Suprapubic skin (tissue), 4 donors: ENCODE measurements at regions not wholly inside any gene's neighbourhood (a gene's known extent, or its start where the extent isn't known, plus 50 kb on each side); places are given as distances from the start of the nearest gene placed in this dataset.

Source experiments
- DNase-seq, 2 donors: peaks; one replicate each; pipeline ENCODE4 v3.0.0-alpha.2; 2019; ENCODE audit warnings: low spot score in 2 of 2
- H3K27ac ChIP-seq: fragments of 200-600 bp; sonication (generic); one replicate; pipeline ENCODE4 v1.5.1; 2019
- H3K27me3 ChIP-seq: fragments of 200-600 bp; sonication (generic); one replicate; pipeline ENCODE4 v1.5.1; 2019
- H3K36me3 ChIP-seq: fragments of 200-600 bp; sonication (generic); one replicate; pipeline ENCODE4 v1.5.1; 2019
- H3K4me1 ChIP-seq: fragments of 200-600 bp; sonication (generic); one replicate; pipeline ENCODE4 v1.5.1; 2019
- H3K4me3 ChIP-seq: fragments of 200-600 bp; sonication (generic); one replicate; pipeline ENCODE4 v1.5.1; 2019; ENCODE audit warnings: mild to moderate bottlenecking
- H3K9me3 ChIP-seq: fragments of 200-600 bp; sonication (generic); one replicate; pipeline ENCODE4 v1.5.1; 2019
- EP300 ChIP-seq: sonication (generic); formaldehyde crosslinking; IDR thresholded peaks from one replicate; pipeline ENCODE4 v1.6.1; 2017; ENCODE audit warnings: antibody characterized with exemption
- POLR2A ChIP-seq, 2 donors: fragments of 450-650 bp; IDR thresholded peaks; one replicate each; pipeline ENCODE4 v1.6.1; 2017; ENCODE audit warnings: antibody characterized with exemption in 2 of 2, mild to moderate bottlenecking in 2 of 2, moderate library complexity in 2 of 2
- POLR2AphosphoS5 ChIP-seq, 3 donors: sonication (generic); formaldehyde crosslinking; IDR thresholded peaks; one replicate each; pipeline ENCODE4 v1.6.1; 2017; ENCODE audit warnings: antibody characterized with exemption in 3 of 3
- WGBS: methylation state at CpG from one replicate; pipeline ENCODE4 v1.1.5; 2018; 5-methylcytosine and 5-hydroxymethylcytosine counted together
- TF ChIP-seq, protein P1 (sequence below), 2 donors: fragments of 200-600 bp in 1 of 2; fragments of 450-650 bp in 1 of 2; sonication (generic) in 1 of 2; IDR thresholded peaks; one replicate each; pipeline ENCODE4 v1.5.1; 2016 to 2019; ENCODE audit warnings: antibody characterized with exemption in 2 of 2, mild to moderate bottlenecking in 1 of 2, moderate library complexity in 1 of 2

DNA sequence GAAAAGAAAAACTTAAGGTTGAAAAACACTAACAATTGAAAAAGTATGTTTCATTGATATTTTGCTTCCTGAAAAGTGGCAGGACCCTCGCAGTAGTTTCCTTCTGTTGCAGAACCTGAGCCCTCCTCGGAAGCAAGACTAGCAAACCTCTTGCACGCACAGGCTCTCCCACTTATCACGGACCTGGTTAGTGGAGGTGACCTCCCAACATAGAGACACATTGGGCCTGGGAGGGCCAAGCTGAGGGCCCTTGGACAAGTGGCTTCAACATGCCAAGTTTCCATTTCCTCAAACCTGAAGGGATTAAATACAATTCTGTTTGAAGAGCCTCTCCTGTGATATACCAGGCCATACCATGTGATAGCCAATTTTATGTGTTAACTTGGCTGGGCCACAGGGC lies 133.4 kb upstream of the AGAP1 start:
- TF ChIP-seq, protein P1, sequence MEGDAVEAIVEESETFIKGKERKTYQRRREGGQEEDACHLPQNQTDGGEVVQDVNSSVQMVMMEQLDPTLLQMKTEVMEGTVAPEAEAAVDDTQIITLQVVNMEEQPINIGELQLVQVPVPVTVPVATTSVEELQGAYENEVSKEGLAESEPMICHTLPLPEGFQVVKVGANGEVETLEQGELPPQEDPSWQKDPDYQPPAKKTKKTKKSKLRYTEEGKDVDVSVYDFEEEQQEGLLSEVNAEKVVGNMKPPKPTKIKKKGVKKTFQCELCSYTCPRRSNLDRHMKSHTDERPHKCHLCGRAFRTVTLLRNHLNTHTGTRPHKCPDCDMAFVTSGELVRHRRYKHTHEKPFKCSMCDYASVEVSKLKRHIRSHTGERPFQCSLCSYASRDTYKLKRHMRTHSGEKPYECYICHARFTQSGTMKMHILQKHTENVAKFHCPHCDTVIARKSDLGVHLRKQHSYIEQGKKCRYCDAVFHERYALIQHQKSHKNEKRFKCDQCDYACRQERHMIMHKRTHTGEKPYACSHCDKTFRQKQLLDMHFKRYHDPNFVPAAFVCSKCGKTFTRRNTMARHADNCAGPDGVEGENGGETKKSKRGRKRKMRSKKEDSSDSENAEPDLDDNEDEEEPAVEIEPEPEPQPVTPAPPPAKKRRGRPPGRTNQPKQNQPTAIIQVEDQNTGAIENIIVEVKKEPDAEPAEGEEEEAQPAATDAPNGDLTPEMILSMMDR (IDR thresholded peaks at IDR 0.05), result no peak
- TF ChIP-seq POLR2A (IDR thresholded peaks at IDR 0.05) (no peak), POLR2AphosphoS5 (IDR thresholded peaks at IDR 0.05) (no peak), EP300 (no peak)
- H3K27me3 ChIP-seq, result peaks cover 11% of the 10 kb centered on the region
- no peaks in the 10 kb centered on the region for H3K9me3 ChIP-seq
- no peak overlapping the region for H3K4me3 ChIP-seq
- no peak for DNase-seq
- WGBS, result 94% methylated on average over 4 of the region's 4 CpGs
- H3K27ac ChIP-seq, result no peak overlapping the region
- H3K4me1 ChIP-seq, result no peaks in the 10 kb centered on the region
- H3K36me3 ChIP-seq, result no peaks in the 10 kb centered on the region

DNA sequence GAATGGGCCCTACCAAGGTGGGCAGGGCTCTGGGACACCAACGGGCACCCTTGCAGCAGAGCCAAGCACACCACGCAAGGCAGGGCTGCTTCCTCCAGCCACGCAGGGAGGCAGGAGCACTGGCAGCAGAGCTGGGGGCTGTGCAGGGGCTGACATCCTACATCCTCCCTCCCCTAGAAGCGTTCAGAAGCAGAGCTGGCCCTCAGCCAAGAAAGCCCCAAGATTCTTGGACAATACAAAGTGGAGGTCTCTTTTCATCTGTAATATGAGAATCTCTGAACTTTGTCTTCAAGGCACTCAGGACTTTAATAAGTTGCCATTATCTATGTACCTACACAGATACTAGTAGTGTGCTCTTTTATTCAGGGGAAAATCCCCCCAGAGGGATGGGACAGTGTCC lies 128.1 kb upstream of the AGAP1 start:
- H3K27ac ChIP-seq, result no peak overlapping the region
- TF ChIP-seq, protein P1 (IDR thresholded peaks at IDR 0.05), result no peak
- TF ChIP-seq POLR2AphosphoS5 (IDR thresholded peaks at IDR 0.05), result no peak
- no peak for TF ChIP-seq EP300
- no peak for TF ChIP-seq POLR2A (IDR thresholded peaks at IDR 0.05)
- WGBS, result 77% methylated on average over 2 of the region's 4 CpGs
- no peaks in the 10 kb centered on the region for H3K4me1 ChIP-seq
- DNase-seq, result no peak
- H3K4me3 ChIP-seq, result no peak overlapping the region
- H3K36me3 ChIP-seq, result no peaks in the 10 kb centered on the region
- H3K27me3 ChIP-seq, result peaks cover 18% of the 10 kb centered on the region
- no peaks in the 10 kb centered on the region for H3K9me3 ChIP-seq

DNA sequence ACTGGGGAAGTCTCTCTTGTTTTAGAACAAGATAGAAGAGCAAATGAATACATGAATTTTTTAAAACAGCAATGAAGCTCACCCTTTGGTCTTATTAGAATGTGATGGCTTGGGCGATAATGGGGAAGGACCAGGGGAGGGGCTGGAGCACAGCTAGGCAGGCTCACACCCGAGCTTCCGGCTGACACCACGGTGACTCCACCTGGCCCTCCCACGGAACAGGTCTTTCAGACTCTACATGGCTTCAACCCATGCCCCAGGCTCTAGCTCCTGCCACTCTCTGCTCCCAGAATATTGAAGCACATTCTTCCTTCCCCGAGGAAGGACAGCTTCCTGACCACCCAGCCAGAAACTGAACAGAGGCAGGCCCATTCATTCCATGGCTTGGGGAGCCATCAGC lies 127.5 kb upstream of the AGAP1 start:
- H3K36me3 ChIP-seq, result no peaks in the 10 kb centered on the region

DNA sequence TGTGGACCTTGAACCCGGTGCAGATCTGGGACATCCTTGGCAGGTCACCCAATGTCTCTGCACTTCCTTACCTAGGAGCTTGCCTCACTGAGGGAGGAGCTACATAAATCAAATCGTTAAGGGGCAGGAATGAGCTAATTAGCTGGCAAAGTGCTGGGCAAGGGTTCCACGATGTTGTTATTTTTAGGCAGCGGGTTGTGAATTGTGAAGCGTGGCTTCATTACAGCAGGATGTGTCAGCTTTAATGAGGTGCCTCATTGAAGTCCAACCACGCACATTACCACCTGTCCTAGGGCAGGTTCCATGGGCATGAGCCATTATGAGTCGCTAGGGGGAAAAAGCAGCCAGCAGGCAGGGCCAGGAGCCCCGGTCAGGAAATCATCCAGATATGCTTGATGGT lies 127.0 kb upstream of the AGAP1 start:
- TF ChIP-seq POLR2A (IDR thresholded peaks at IDR 0.05) (no peak), POLR2AphosphoS5 (IDR thresholded peaks at IDR 0.05) (no peak), EP300 (no peak)
- TF ChIP-seq, protein P1 (IDR thresholded peaks at IDR 0.05), result no peak
- Histone ChIP-seq H3K9me3 (no peaks in the 10 kb centered on the region), H3K36me3 (no peaks in the 10 kb centered on the region), H3K4me3 (no peak overlapping the region), H3K4me1 (no peaks in the 10 kb centered on the region), H3K27ac (no peak overlapping the region), H3K27me3 (peaks cover 17% of the 10 kb centered on the region)
- no peak for DNase-seq
- 48% methylated on average over 8 of the region's 8 CpGs for whole genome bisulfite sequencing

More for the DNA sequence above, 127.5 kb upstream of the AGAP1 start:
- Histone ChIP-seq H3K27me3 (peaks cover 18% of the 10 kb centered on the region), H3K27ac (no peak overlapping the region), H3K4me1 (no peaks in the 10 kb centered on the region), H3K9me3 (no peaks in the 10 kb centered on the region), H3K4me3 (no peak overlapping the region)
- no peak for DNase-seq
- WGBS, result 54% methylated on average over 6 of the region's 6 CpGs
- TF ChIP-seq POLR2AphosphoS5 (IDR thresholded peaks at IDR 0.05) (no peak), EP300 (no peak), POLR2A (IDR thresholded peaks at IDR 0.05) (no peak)
- TF ChIP-seq, protein P1 (IDR thresholded peaks at IDR 0.05), result no peak

DNA sequence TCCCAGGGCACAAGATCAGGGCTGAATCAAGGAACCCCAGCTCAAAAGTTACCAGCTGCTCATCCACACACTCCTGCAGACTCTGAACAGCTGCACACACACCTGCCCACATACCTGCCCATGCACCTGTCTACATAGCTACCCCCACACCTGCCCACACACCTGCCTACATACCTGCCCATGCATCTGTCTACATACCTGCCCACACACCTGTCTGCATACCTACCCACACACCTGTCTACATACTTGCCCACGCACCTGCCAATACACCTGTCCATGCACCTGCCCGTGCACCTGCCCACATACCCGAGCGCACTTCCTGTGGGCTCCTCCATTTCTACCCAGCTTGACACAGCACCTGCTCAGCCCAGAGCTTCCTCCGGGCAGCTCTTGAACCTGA lies 122.8 kb upstream of the AGAP1 start:
- DNase-seq, result no peak
- 87% methylated on average over 5 of the region's 5 CpGs for WGBS
- Histone ChIP-seq H3K27ac (no peak overlapping the region), H3K9me3 (no peaks in the 10 kb centered on the region), H3K4me3 (no peak overlapping the region), H3K36me3 (no peaks in the 10 kb centered on the region), H3K27me3 (peaks cover 13% of the 10 kb centered on the region), H3K4me1 (no peaks in the 10 kb centered on the region)
- TF ChIP-seq, protein P1 (IDR thresholded peaks at IDR 0.05), result no peak
- TF ChIP-seq EP300, result no peak
- no peak for TF ChIP-seq POLR2AphosphoS5 (IDR thresholded peaks at IDR 0.05)
- no peak for TF ChIP-seq POLR2A (IDR thresholded peaks at IDR 0.05)
